ENCODE measurements at regions not wholly inside any gene's neighbourhood (a gene's known extent, or its start where the extent isn't known, plus 50 kb on each side); places are given as distances from the start of the nearest gene placed in this dataset.
"Not testable (repeated sequence)": the region's sequence is repeated elsewhere in the genome, so short reads cannot be mapped to it uniquely, and the experiment has no call there.

DNA sequence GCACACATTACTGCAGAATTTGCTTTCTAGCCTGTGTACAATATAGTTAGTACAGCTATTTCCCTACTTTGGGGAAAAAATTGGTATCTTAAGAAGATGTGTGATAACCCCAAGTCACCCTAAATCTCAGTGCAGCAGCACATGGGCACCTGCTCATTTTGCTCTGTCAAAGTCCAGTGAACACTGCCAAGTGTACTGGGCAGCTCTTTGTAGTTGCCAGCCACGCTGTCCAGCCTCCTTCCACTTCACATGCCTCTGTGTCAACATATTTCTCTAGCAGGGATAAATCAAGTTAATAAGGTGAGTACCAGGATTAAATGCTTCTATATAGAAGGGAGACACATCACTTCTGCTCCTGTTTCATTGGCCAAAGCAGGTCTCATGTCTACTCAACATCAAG is 87.1 kb upstream of the CDC14C start:
- Histone ChIP-seq H3K27ac (ENCODE audit: low read depth, low read length) (no peak overlapping the region), H2BK120ac (ENCODE audit: low read depth, low read length) (no peak overlapping the region), H3K56ac (ENCODE audit: low read length) (no peak overlapping the region), H3K4me1 (ENCODE audit: control insufficient read depth, low read depth, low read length) (no peaks in the 10 kb centered on the region), H3K23ac (ENCODE audit: low read length) (no peak overlapping the region), H3K18ac (ENCODE audit: low read length) (no peak overlapping the region), H4K5ac (ENCODE audit: low read length) (no peak overlapping the region), H4K8ac (ENCODE audit: low read depth, low read length) (no peak overlapping the region), H3K79me2 (ENCODE audit: control insufficient read depth, insufficient read depth, low read length) (no peaks in the 10 kb centered on the region), H2BK5ac (ENCODE audit: low read length) (no peak overlapping the region), H2BK15ac (replicated peaks; ENCODE audit: low read depth) (no peak overlapping the region), H3K36me3 (ENCODE audit: control insufficient read depth, insufficient read depth, low read length) (no peaks in the 10 kb centered on the region), H3K4me2 (ENCODE audit: low read length) (no peak overlapping the region), H3K4me3 (ENCODE audit: low read length) (no peak overlapping the region), H3K9ac (ENCODE audit: low read length) (no peak overlapping the region), H3K79me1 (ENCODE audit: low read length) (no peaks in the 10 kb centered on the region), H2AK5ac (ENCODE audit: low read length) (no peak overlapping the region), H3K4ac (ENCODE audit: low read depth, low read length) (no peak overlapping the region), H3K27me3 (ENCODE audit: insufficient read depth, low read length, poor library complexity) (no peaks in the 10 kb centered on the region)
- WGBS (ENCODE audit: extremely low coverage, insufficient coverage, low lambda C conversion rate): no CpG with 5 or more reads among the region's 1 CpG
- no peak for DNase-seq

GRCh38 chr7:48839108-48839507 is 85.2 kb upstream of the CDC14C start:
- Histone ChIP-seq H4K5ac (ENCODE audit: low read length) (no peak overlapping the region), H3K4me3 (ENCODE audit: low read length) (no peak overlapping the region), H3K4me1 (ENCODE audit: control insufficient read depth, low read depth, low read length) (no peaks in the 10 kb centered on the region), H3K27me3 (ENCODE audit: insufficient read depth, low read length, poor library complexity) (no peaks in the 10 kb centered on the region), H3K9ac (ENCODE audit: low read length) (no peak overlapping the region), H3K18ac (ENCODE audit: low read length) (no peak overlapping the region), H3K4me2 (ENCODE audit: low read length) (no peak overlapping the region), H3K79me2 (ENCODE audit: control insufficient read depth, insufficient read depth, low read length) (no peaks in the 10 kb centered on the region), H2BK120ac (ENCODE audit: low read depth, low read length) (no peak overlapping the region), H2BK15ac (replicated peaks; ENCODE audit: low read depth) (no peak overlapping the region), H3K79me1 (ENCODE audit: low read length) (no peaks in the 10 kb centered on the region), H3K4ac (ENCODE audit: low read depth, low read length) (no peak overlapping the region), H3K36me3 (ENCODE audit: control insufficient read depth, insufficient read depth, low read length) (no peaks in the 10 kb centered on the region), H4K8ac (ENCODE audit: low read depth, low read length) (no peak overlapping the region), H3K56ac (ENCODE audit: low read length) (no peak overlapping the region), H3K27ac (ENCODE audit: low read depth, low read length) (no peak overlapping the region), H2AK5ac (ENCODE audit: low read length) (no peak overlapping the region), H3K23ac (ENCODE audit: low read length) (no peak overlapping the region), H2BK5ac (ENCODE audit: low read length) (no peak overlapping the region)
- WGBS (ENCODE audit: extremely low coverage, insufficient coverage, low lambda C conversion rate): no CpG with 5 or more reads among the region's 5 CpGs
- peak; percentile 3 for DNase-seq

DNA sequence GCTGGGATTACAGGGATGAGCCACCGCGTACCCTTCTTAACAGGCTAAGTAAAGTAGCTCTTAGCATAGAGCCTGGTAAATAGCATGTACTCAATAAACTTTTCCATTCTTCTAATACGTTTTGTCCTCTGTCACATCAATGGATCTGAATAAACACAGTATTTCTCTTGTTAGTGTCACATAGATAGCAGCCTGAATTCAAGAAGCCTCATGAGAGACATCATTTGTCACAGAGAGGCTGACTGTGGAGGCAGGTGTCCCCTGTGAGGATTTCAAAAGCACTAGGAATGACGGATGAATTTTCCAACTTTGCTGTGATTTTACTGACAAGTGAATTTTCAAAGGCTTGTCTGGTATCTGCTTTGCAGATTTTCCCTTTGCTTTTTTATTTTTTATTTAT is 82.6 kb upstream of the CDC14C start:
- H3K4ac ChIP-seq (ENCODE audit: low read depth, low read length): no peak overlapping the region
- no peaks in the 10 kb centered on the region for H3K27me3 ChIP-seq (ENCODE audit: insufficient read depth, low read length, poor library complexity)
- H2BK120ac ChIP-seq (ENCODE audit: low read depth, low read length): no peak overlapping the region
- H3K23ac ChIP-seq (ENCODE audit: low read length): no peak overlapping the region
- H3K4me1 ChIP-seq (ENCODE audit: control insufficient read depth, low read depth, low read length): no peaks in the 10 kb centered on the region
- H4K8ac ChIP-seq (ENCODE audit: low read depth, low read length): no peak overlapping the region
- no peak overlapping the region for H2BK15ac ChIP-seq (replicated peaks; ENCODE audit: low read depth)
- no peak overlapping the region for H3K18ac ChIP-seq (ENCODE audit: low read length)
- DNase-seq: no peak
- no peak overlapping the region for H3K9ac ChIP-seq (ENCODE audit: low read length)
- H3K79me2 ChIP-seq (ENCODE audit: control insufficient read depth, insufficient read depth, low read length): no peaks in the 10 kb centered on the region
- H3K4me3 ChIP-seq (ENCODE audit: low read length): no peak overlapping the region
- no peaks in the 10 kb centered on the region for H3K36me3 ChIP-seq (ENCODE audit: control insufficient read depth, insufficient read depth, low read length)
- H3K79me1 ChIP-seq (ENCODE audit: low read length): no peaks in the 10 kb centered on the region
- no peak overlapping the region for H3K27ac ChIP-seq (ENCODE audit: low read depth, low read length)
- H2BK5ac ChIP-seq (ENCODE audit: low read length): no peak overlapping the region
- no peak overlapping the region for H2AK5ac ChIP-seq (ENCODE audit: low read length)
- WGBS (ENCODE audit: extremely low coverage, insufficient coverage, low lambda C conversion rate): no CpG with 5 or more reads among the region's 4 CpGs
- H3K4me2 ChIP-seq (ENCODE audit: low read length): no peak overlapping the region
- H4K5ac ChIP-seq (ENCODE audit: low read length): no peak overlapping the region
- H3K56ac ChIP-seq (ENCODE audit: low read length): no peak overlapping the region

- H3K9ac ChIP-seq (ENCODE audit: low read length): no peak overlapping the region
- H3K23ac ChIP-seq (ENCODE audit: low read length): no peak overlapping the region
- no CpG with 5 or more reads among the region's 45 CpGs for WGBS (ENCODE audit: extremely low coverage, insufficient coverage, low lambda C conversion rate)
- H2BK5ac ChIP-seq (ENCODE audit: low read length): no peak overlapping the region
- H4K5ac ChIP-seq (ENCODE audit: low read length): no peak overlapping the region
- H3K18ac ChIP-seq (ENCODE audit: low read length): no peak overlapping the region
- H3K79me1 ChIP-seq (ENCODE audit: low read length): no peaks in the 10 kb centered on the region
- no peaks in the 10 kb centered on the region for H3K4me1 ChIP-seq (ENCODE audit: control insufficient read depth, low read depth, low read length)
- H3K79me2 ChIP-seq (ENCODE audit: control insufficient read depth, insufficient read depth, low read length): no peaks in the 10 kb centered on the region
- H2AK5ac ChIP-seq (ENCODE audit: low read length): no peak overlapping the region
- H2BK15ac ChIP-seq (replicated peaks; ENCODE audit: low read depth): no peak overlapping the region
- no peak overlapping the region for H4K8ac ChIP-seq (ENCODE audit: low read depth, low read length)
- no peak overlapping the region for H3K4me3 ChIP-seq (ENCODE audit: low read length)
- no peaks in the 10 kb centered on the region for H3K36me3 ChIP-seq (ENCODE audit: control insufficient read depth, insufficient read depth, low read length)
- H2BK120ac ChIP-seq (ENCODE audit: low read depth, low read length): no peak overlapping the region
- H3K27ac ChIP-seq (ENCODE audit: low read depth, low read length): no peak overlapping the region
- H3K4ac ChIP-seq (ENCODE audit: low read depth, low read length): no peak overlapping the region
- no peak overlapping the region for H3K56ac ChIP-seq (ENCODE audit: low read length)
- no peak for DNase-seq
- H3K27me3 ChIP-seq (ENCODE audit: insufficient read depth, low read length, poor library complexity): no peaks in the 10 kb centered on the region
- no peak overlapping the region for H3K4me2 ChIP-seq (ENCODE audit: low read length)
These were observed 76.4 kb upstream of the CDC14C start for GRCh38 chr7:48847917-48848316.

- H4K5ac ChIP-seq (ENCODE audit: low read length); H3K56ac ChIP-seq (ENCODE audit: low read length); H3K79me1 ChIP-seq (ENCODE audit: low read length); H2BK120ac ChIP-seq (ENCODE audit: low read depth, low read length); H3K4ac ChIP-seq (ENCODE audit: low read depth, low read length); H2BK15ac ChIP-seq (replicated peaks; ENCODE audit: low read depth); DNase-seq; H3K27ac ChIP-seq (ENCODE audit: low read depth, low read length); H3K4me1 ChIP-seq (ENCODE audit: control insufficient read depth, low read depth, low read length); H4K8ac ChIP-seq (ENCODE audit: low read depth, low read length); H3K4me3 ChIP-seq (ENCODE audit: low read length); H3K4me2 ChIP-seq (ENCODE audit: low read length); H2AK5ac ChIP-seq (ENCODE audit: low read length); H3K18ac ChIP-seq (ENCODE audit: low read length); H2BK5ac ChIP-seq (ENCODE audit: low read length); H3K36me3 ChIP-seq (ENCODE audit: control insufficient read depth, insufficient read depth, low read length); H3K79me2 ChIP-seq (ENCODE audit: control insufficient read depth, insufficient read depth, low read length); H3K27me3 ChIP-seq (ENCODE audit: insufficient read depth, low read length, poor library complexity); H3K9ac ChIP-seq (ENCODE audit: low read length); H3K23ac ChIP-seq (ENCODE audit: low read length): not testable (repeated sequence)
These were observed 63.9 kb upstream of the CDC14C start for GRCh38 chr7:48860447-48860846.

DNA sequence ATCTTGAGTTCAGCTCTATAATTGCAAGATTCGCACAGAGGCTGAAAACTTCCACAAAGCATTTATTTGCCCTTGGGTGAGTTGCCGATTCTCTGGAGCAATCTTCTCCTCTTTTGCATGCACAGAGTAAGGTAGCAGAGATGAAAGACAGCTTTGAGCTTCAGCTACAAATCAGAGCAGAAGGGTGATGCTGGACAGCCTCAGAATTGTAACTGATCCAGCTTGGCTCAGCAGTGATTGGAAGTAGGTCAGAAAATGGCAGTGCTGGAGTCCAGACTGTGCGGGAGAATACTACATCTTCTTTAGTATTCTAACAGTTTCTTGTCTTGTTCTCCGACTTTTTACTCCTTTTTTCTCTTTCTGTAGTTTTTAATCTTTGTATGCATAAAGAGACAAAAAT is 55.4 kb upstream of the CDC14C start:
- Histone ChIP-seq H2AK5ac (ENCODE audit: low read length) (no peak overlapping the region), H2BK15ac (replicated peaks; ENCODE audit: low read depth) (no peak overlapping the region), H3K18ac (ENCODE audit: low read length) (no peak overlapping the region), H4K5ac (ENCODE audit: low read length) (no peak overlapping the region), H3K27ac (ENCODE audit: low read depth, low read length) (no peak overlapping the region), H3K4me1 (ENCODE audit: control insufficient read depth, low read depth, low read length) (no peaks in the 10 kb centered on the region), H4K8ac (ENCODE audit: low read depth, low read length) (no peak overlapping the region), H3K27me3 (ENCODE audit: insufficient read depth, low read length, poor library complexity) (no peaks in the 10 kb centered on the region), H3K23ac (ENCODE audit: low read length) (no peak overlapping the region), H3K79me1 (ENCODE audit: low read length) (no peaks in the 10 kb centered on the region), H2BK120ac (ENCODE audit: low read depth, low read length) (no peak overlapping the region), H3K36me3 (ENCODE audit: control insufficient read depth, insufficient read depth, low read length) (no peaks in the 10 kb centered on the region), H3K79me2 (ENCODE audit: control insufficient read depth, insufficient read depth, low read length) (no peaks in the 10 kb centered on the region), H3K9ac (ENCODE audit: low read length) (no peak overlapping the region), H3K4ac (ENCODE audit: low read depth, low read length) (no peak overlapping the region), H3K56ac (ENCODE audit: low read length) (no peak overlapping the region), H2BK5ac (ENCODE audit: low read length) (no peak overlapping the region), H3K4me3 (ENCODE audit: low read length) (no peak overlapping the region), H3K4me2 (ENCODE audit: low read length) (no peak overlapping the region)
- WGBS (ENCODE audit: extremely low coverage, insufficient coverage, low lambda C conversion rate): no CpG with 5 or more reads among the region's 4 CpGs
- DNase-seq: no peak
